Vagina (tissue), 2 donors: ENCODE measurements at regions not wholly inside any gene's neighbourhood (a gene's known extent, or its start where the extent isn't known, plus 50 kb on each side); places are given as distances from the start of the nearest gene placed in this dataset.

Source experiments
- POLR2AphosphoS5 ChIP-seq, 2 donors: sonication (generic); formaldehyde crosslinking; IDR thresholded peaks; one replicate each; pipeline ENCODE4 v1.9.0; 2017; ENCODE audit warnings: antibody characterized with exemption in 2 of 2, mild to moderate bottlenecking in 2 of 2, low read depth in 1 of 2; ENCODE audit not compliant: insufficient read depth in 1 of 2
- TF ChIP-seq, protein P1 (sequence below), 3 experiments: fragments of 450-650 bp in 2 of 3; fragments of 200-600 bp in 1 of 3; sonication (generic) in 1 of 3; IDR thresholded peaks; one replicate each; pipeline ENCODE4 v1.5.1; 2017 to 2019; ENCODE audit warnings: antibody characterized with exemption in 3 of 3, mild to moderate bottlenecking in 2 of 3, moderate library complexity in 2 of 3

DNA sequence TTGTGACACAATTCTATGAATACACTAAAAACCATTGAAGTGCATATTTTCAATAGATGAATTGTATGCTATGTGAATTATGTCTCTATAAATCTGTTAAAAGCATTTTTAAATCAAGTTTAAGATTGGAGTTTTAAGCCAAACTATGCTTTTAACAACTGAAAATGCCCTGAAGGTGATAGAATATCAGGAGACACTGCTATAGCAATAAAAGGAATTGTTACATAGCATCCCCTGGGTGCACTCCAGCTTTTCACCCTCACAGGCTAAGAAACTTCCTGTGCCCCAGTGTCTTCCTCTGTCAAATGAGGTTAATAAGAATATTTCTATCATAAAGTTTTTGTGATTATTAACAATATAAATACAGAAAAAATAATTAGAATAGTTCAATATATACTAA lies 472.7 kb upstream of the TMPO start:
- TF ChIP-seq, protein P1, sequence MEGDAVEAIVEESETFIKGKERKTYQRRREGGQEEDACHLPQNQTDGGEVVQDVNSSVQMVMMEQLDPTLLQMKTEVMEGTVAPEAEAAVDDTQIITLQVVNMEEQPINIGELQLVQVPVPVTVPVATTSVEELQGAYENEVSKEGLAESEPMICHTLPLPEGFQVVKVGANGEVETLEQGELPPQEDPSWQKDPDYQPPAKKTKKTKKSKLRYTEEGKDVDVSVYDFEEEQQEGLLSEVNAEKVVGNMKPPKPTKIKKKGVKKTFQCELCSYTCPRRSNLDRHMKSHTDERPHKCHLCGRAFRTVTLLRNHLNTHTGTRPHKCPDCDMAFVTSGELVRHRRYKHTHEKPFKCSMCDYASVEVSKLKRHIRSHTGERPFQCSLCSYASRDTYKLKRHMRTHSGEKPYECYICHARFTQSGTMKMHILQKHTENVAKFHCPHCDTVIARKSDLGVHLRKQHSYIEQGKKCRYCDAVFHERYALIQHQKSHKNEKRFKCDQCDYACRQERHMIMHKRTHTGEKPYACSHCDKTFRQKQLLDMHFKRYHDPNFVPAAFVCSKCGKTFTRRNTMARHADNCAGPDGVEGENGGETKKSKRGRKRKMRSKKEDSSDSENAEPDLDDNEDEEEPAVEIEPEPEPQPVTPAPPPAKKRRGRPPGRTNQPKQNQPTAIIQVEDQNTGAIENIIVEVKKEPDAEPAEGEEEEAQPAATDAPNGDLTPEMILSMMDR (IDR thresholded peaks at IDR 0.05) = no peak
- TF ChIP-seq POLR2AphosphoS5 (IDR thresholded peaks at IDR 0.05; ENCODE audit: insufficient read depth in 1 of 2, low read depth in 1 of 2) = no peak
